LNCaP clone FGC (cell line): ENCODE measurements at regions not wholly inside any gene's neighbourhood (a gene's known extent, or its start where the extent isn't known, plus 50 kb on each side); places are given as distances from the start of the nearest gene placed in this dataset.
"Not testable (repeated sequence)": the region's sequence is repeated elsewhere in the genome, so short reads cannot be mapped to it uniquely, and the experiment has no call there.

ENCODE experiments used
- DNase-seq: peaks from one replicate; pipeline ENCODE4 v3.0.0-alpha.2; 2011; ENCODE audit warnings: low read depth
- H3K4me3 ChIP-seq: 2 replicates; pipeline ENCODE4 v1.5.1; 2011; ENCODE audit warnings: mild to moderate bottlenecking, low read depth, low read length, control low read depth
- CTCF ChIP-seq: IDR thresholded peaks from 2 replicates; pipeline ENCODE4 v1.5.1; 2012; ENCODE audit warnings: mild to moderate bottlenecking; ENCODE audit not compliant: control insufficient read depth, insufficient read depth; ENCODE audit errors: extremely low read depth

DNA sequence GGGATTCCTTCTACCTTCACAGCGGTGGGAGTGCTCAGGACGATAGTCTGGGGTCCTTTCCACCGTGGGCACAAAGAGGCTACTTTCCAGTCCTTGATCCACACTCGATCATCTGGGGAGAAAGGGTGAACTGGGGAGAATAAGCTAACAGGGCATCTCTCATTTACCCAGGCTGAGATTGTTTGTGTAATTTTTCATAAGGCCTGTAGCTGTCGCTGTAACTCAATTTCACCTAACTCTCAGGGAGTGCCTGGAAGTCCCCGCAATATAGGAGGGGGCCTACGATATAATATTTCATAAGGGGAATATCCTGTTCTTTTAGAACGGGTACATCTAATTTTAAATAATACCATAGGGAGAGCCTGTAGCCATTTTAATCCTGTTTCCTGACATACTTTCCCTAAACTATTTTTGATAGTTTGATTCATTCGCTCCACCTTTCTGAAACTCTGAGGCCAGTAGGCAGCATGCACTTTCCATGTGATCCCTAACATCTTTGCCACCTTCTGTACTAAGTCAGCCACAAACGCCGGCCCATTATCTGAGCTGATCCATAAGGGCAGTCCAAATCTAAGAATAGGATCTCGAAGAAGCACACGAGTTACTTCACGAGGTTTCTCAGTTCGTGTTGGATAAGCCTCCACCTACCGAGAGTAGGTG is 127.2 kb upstream of the CCZ1B start:
- DNase-seq = not testable (repeated sequence)
- peak; percentile 49 for TF ChIP-seq CTCF
- peak overlapping the region; percentile 28; the same call in 1 of the 2 replicates for H3K4me3 ChIP-seq

- H3K4me3 ChIP-seq = peak overlapping the region; percentile 28; the same call in 1 of the 2 replicates
- DNase-seq = peak; percentile 74
Measured at GRCh38 chr7:6953798-6954181, 127.7 kb upstream of the CCZ1B start.

- DNase-seq, H3K4me3 ChIP-seq: not testable (repeated sequence)
Measured at GRCh38 chr7:6955385-6955784, 129.3 kb upstream of the CCZ1B start.

GRCh38 chr7:6955990-6956566 is 130.0 kb upstream of the CCZ1B start:
- H3K4me3 ChIP-seq, DNase-seq: not testable (repeated sequence)

GRCh38 chr7:6958371-6958770 is 132.3 kb upstream of the CCZ1B start:
- DNase-seq, H3K4me3 ChIP-seq: not testable (repeated sequence)

DNA sequence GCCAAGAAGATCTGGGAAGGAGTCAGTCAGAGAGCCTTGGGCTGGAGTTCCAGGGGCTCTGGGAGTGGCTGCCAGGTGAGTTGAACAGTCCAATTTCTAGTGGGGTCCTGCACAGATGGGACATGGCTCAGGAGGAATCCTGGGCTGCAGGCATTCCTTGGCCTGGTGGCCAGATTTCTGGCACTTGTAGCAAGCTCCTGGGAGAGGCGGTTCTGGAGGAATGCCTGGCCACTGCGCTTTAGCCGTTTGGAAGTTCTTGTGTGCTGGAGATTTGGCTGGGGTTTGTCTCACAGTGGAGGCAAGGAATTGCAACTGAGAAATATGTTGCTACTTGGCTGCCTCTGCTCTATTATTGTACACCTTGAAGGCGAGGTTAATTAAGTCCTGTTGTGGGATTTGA is 133.9 kb upstream of the CCZ1B start:
- not testable (repeated sequence) for DNase-seq, H3K4me3 ChIP-seq

- DNase-seq, H3K4me3 ChIP-seq: not testable (repeated sequence)
Measured at GRCh38 chr7:6962871-6963270, 136.8 kb upstream of the CCZ1B start.

GRCh38 chr7:6965051-6965450 is 139.0 kb upstream of the CCZ1B start:
- not testable (repeated sequence) for H3K4me3 ChIP-seq, DNase-seq
- peak; percentile 54 for TF ChIP-seq CTCF

GRCh38 chr7:6970180-6970579 is 144.1 kb upstream of the CCZ1B start:
- H3K4me3 ChIP-seq, DNase-seq: not testable (repeated sequence)

GRCh38 chr7:6974876-6975275 is 148.8 kb upstream of the CCZ1B start:
- DNase-seq, H3K4me3 ChIP-seq: not testable (repeated sequence)

- not testable (repeated sequence) for DNase-seq, H3K4me3 ChIP-seq
Measured at GRCh38 chr7:6975346-6975745, 149.3 kb upstream of the CCZ1B start.

GRCh38 chr7:6977368-6977767 is 151.3 kb upstream of the CCZ1B start:
- H3K4me3 ChIP-seq, DNase-seq: not testable (repeated sequence)

DNA sequence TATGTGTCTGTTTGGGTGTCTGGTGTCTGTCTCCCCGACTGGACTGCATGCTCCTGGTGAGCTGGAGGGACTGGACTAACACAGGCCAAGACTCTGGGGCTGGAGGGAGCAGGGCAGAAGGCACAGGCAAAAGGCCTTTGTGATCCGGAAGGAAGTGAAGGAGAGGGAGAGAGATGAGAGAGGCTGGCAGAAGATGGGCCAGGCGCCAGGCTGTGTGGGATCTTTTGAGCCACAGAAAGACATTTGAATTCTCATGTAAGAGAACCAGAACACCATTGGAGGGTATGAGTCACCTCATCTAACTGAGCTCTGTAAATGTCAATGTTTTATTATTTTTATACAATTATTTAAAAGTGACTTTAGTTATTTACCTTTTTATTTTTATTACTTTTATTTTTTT is 152.3 kb upstream of the CCZ1B start:
- not testable (repeated sequence) for DNase-seq

GRCh38 chr7:6979456-6979855 is 153.4 kb upstream of the CCZ1B start:
- DNase-seq, H3K4me3 ChIP-seq: not testable (repeated sequence)

More for the DNA sequence above, 152.3 kb upstream of the CCZ1B start:
- H3K4me3 ChIP-seq = not testable (repeated sequence)

- DNase-seq, H3K4me3 ChIP-seq: not testable (repeated sequence)
Measured at GRCh38 chr7:6982375-6982774, 156.3 kb upstream of the CCZ1B start.

GRCh38 chr7:6986892-6987291 is 160.8 kb upstream of the CCZ1B start:
- H3K4me3 ChIP-seq, DNase-seq: not testable (repeated sequence)

- H3K4me3 ChIP-seq, DNase-seq: not testable (repeated sequence)
Measured at GRCh38 chr7:6988608-6989007, 162.5 kb upstream of the CCZ1B start.

- DNase-seq, H3K4me3 ChIP-seq: not testable (repeated sequence)
Measured at GRCh38 chr7:6989968-6990367, 163.9 kb upstream of the CCZ1B start.
